Karpas-422 (cell line): ENCODE measurements at regions not wholly inside any gene's neighbourhood (a gene's known extent, or its start where the extent isn't known, plus 50 kb on each side); places are given as distances from the start of the nearest gene placed in this dataset.

Experiments used
- DNase-seq: peaks from one replicate; pipeline ENCODE4 v3.0.0-alpha.2; 2015
- H2AFZ ChIP-seq: fragments of 200-600 bp; sonication (generic); 2 replicates; pipeline ENCODE4 v1.6.1; 2014; ENCODE audit warnings: antibody characterized with exemption, low read length, mixed read lengths
- H3K27ac ChIP-seq: fragments of 200-600 bp; sonication (generic); 2 replicates; pipeline ENCODE4 v1.5.1; 2014; ENCODE audit warnings: mild to moderate bottlenecking, low read length, moderate library complexity
- H3K27me3 ChIP-seq: fragments of 200-600 bp; sonication (generic); 2 replicates; pipeline ENCODE4 v1.6.1; 2014; ENCODE audit warnings: low read length, mixed read lengths
- H3K36me3 ChIP-seq: fragments of 200-600 bp; sonication (generic); 2 replicates; pipeline ENCODE4 v1.6.1; 2014; ENCODE audit warnings: low read length, mixed read lengths; ENCODE audit not compliant: insufficient read depth
- H3K4me1 ChIP-seq: fragments of 200-600 bp; sonication (generic); 2 replicates; pipeline ENCODE4 v1.6.1; 2014; ENCODE audit warnings: mild to moderate bottlenecking, low read length, mixed read lengths
- H3K4me2 ChIP-seq: fragments of 200-600 bp; sonication (generic); 2 replicates; pipeline ENCODE4 v1.6.1; 2014; ENCODE audit warnings: low read length, low read depth, mild to moderate bottlenecking; ENCODE audit not compliant: poor library complexity, severe bottlenecking
- H3K4me3 ChIP-seq: fragments of 200-600 bp; sonication (generic); 2 replicates; pipeline ENCODE4 v1.5.1; 2014; ENCODE audit warnings: mild to moderate bottlenecking, antibody characterized with exemption, low read length, mixed read lengths
- H3K79me2 ChIP-seq: fragments of 200-600 bp; sonication (generic); 2 replicates; pipeline ENCODE4 v1.6.1; 2014; ENCODE audit warnings: mild to moderate bottlenecking, low read length, mixed read lengths
- H3K9ac ChIP-seq: fragments of 200-600 bp; sonication (generic); 2 replicates; pipeline ENCODE4 v1.6.0; 2014; ENCODE audit warnings: low read length
- H3K9me2 ChIP-seq: fragments of 200-600 bp; sonication (generic), shearing (Covaris generic); replicated peaks from 2 replicates; pipeline ENCODE4 v1.6.0; 2014; ENCODE audit warnings: mild to moderate bottlenecking, low read length, moderate library complexity; ENCODE audit not compliant: insufficient read depth
- H3K9me3 ChIP-seq: fragments of 300-700, 200-600 bp; sonication (generic); 2 replicates; pipeline ENCODE4 v1.6.1; 2014; ENCODE audit warnings: low read length, mixed read lengths
- H4K20me1 ChIP-seq: fragments of 200-600 bp; sonication (generic); 2 replicates; pipeline ENCODE4 v1.6.1; 2014; ENCODE audit warnings: mild to moderate bottlenecking, antibody characterized with exemption, low read length, low read depth; ENCODE audit not compliant: insufficient read depth

GRCh38 chr1:36735436-36735835 is 252.7 kb upstream of the CSF3R start:
- DNase-seq: no peak
- no peaks in the 10 kb centered on the region for H3K9me2 ChIP-seq
- H3K9me3 ChIP-seq: no peaks in the 10 kb centered on the region
- no peak overlapping the region for H3K9ac ChIP-seq
- no peak overlapping the region for H3K4me2 ChIP-seq
- H2AFZ ChIP-seq: no peak overlapping the region
- no peak overlapping the region for H3K27ac ChIP-seq
- no peaks in the 10 kb centered on the region for H4K20me1 ChIP-seq
- no peak overlapping the region for H3K4me3 ChIP-seq
- no peaks in the 10 kb centered on the region for H3K36me3 ChIP-seq
- H3K27me3 ChIP-seq: no peaks in the 10 kb centered on the region
- H3K4me1 ChIP-seq: peaks cover 49% of the 10 kb centered on the region
- no peaks in the 10 kb centered on the region for H3K79me2 ChIP-seq

GRCh38 chr1:36734356-36734755 is 251.6 kb upstream of the CSF3R start:
- Histone ChIP-seq H3K4me2 (no peak overlapping the region), H3K36me3 (no peaks in the 10 kb centered on the region), H3K9ac (no peak overlapping the region), H3K4me1 (peaks cover 49% of the 10 kb centered on the region), H3K4me3 (no peak overlapping the region), H2AFZ (no peak overlapping the region), H3K27me3 (no peaks in the 10 kb centered on the region), H4K20me1 (no peaks in the 10 kb centered on the region), H3K9me3 (no peaks in the 10 kb centered on the region), H3K79me2 (no peaks in the 10 kb centered on the region), H3K27ac (no peak overlapping the region), H3K9me2 (no peaks in the 10 kb centered on the region)
- DNase-seq: no peak

GRCh38 chr1:36733748-36734147 is 251.0 kb upstream of the CSF3R start:
- Histone ChIP-seq H3K4me2 (no peak overlapping the region), H3K27me3 (no peaks in the 10 kb centered on the region), H3K79me2 (no peaks in the 10 kb centered on the region), H3K27ac (no peak overlapping the region), H3K9ac (no peak overlapping the region), H3K4me1 (peaks cover 47% of the 10 kb centered on the region), H3K4me3 (no peak overlapping the region), H3K9me3 (no peaks in the 10 kb centered on the region), H4K20me1 (no peaks in the 10 kb centered on the region), H3K36me3 (no peaks in the 10 kb centered on the region), H2AFZ (no peak overlapping the region), H3K9me2 (no peaks in the 10 kb centered on the region)
- no peak for DNase-seq

- no peaks in the 10 kb centered on the region for H3K36me3 ChIP-seq
- no peak overlapping the region for H3K4me3 ChIP-seq
- peaks cover 29% of the 10 kb centered on the region for H3K4me1 ChIP-seq
- no peaks in the 10 kb centered on the region for H3K79me2 ChIP-seq
- no peak overlapping the region for H3K27ac ChIP-seq
- H3K9me2 ChIP-seq: no peaks in the 10 kb centered on the region
- no peak overlapping the region for H3K4me2 ChIP-seq
- H3K27me3 ChIP-seq: no peaks in the 10 kb centered on the region
- DNase-seq: no peak
- H3K9me3 ChIP-seq: no peaks in the 10 kb centered on the region
- H4K20me1 ChIP-seq: no peaks in the 10 kb centered on the region
- no peak overlapping the region for H2AFZ ChIP-seq
- no peak overlapping the region for H3K9ac ChIP-seq
These were observed 249.3 kb upstream of the CSF3R start for GRCh38 chr1:36732015-36732356.

- H3K9me2 ChIP-seq: no peaks in the 10 kb centered on the region
- H3K79me2 ChIP-seq: no peaks in the 10 kb centered on the region
- peaks cover 23% of the 10 kb centered on the region for H3K4me1 ChIP-seq
- no peak overlapping the region for H3K4me3 ChIP-seq
- H3K9ac ChIP-seq: no peak overlapping the region
- no peaks in the 10 kb centered on the region for H3K36me3 ChIP-seq
- no peak overlapping the region for H3K4me2 ChIP-seq
- H3K9me3 ChIP-seq: no peaks in the 10 kb centered on the region
- no peaks in the 10 kb centered on the region for H3K27me3 ChIP-seq
- no peak overlapping the region for H3K27ac ChIP-seq
- peak; percentile 75 for DNase-seq
- no peaks in the 10 kb centered on the region for H4K20me1 ChIP-seq
- H2AFZ ChIP-seq: no peak overlapping the region
These were observed 248.7 kb upstream of the CSF3R start for GRCh38 chr1:36731226-36732014.

GRCh38 chr1:36730599-36730998 is 247.9 kb upstream of the CSF3R start:
- no peak overlapping the region for H3K4me3 ChIP-seq
- no peaks in the 10 kb centered on the region for H3K27me3 ChIP-seq
- H4K20me1 ChIP-seq: no peaks in the 10 kb centered on the region
- H3K9me2 ChIP-seq: no peaks in the 10 kb centered on the region
- no peaks in the 10 kb centered on the region for H3K36me3 ChIP-seq
- H3K79me2 ChIP-seq: no peaks in the 10 kb centered on the region
- no peak for DNase-seq
- no peaks in the 10 kb centered on the region for H3K9me3 ChIP-seq
- no peak overlapping the region for H3K27ac ChIP-seq
- H3K9ac ChIP-seq: no peak overlapping the region
- no peak overlapping the region for H3K4me2 ChIP-seq
- H2AFZ ChIP-seq: no peak overlapping the region
- H3K4me1 ChIP-seq: peaks cover 17% of the 10 kb centered on the region

GRCh38 chr1:36729716-36730510 is 247.2 kb upstream of the CSF3R start:
- Histone ChIP-seq H2AFZ (no peak overlapping the region), H3K27me3 (no peaks in the 10 kb centered on the region), H3K4me2 (no peak overlapping the region), H3K79me2 (no peaks in the 10 kb centered on the region), H3K4me3 (no peak overlapping the region), H3K27ac (no peak overlapping the region), H3K36me3 (no peaks in the 10 kb centered on the region), H3K4me1 (peaks cover 15% of the 10 kb centered on the region), H3K9me3 (no peaks in the 10 kb centered on the region), H4K20me1 (no peaks in the 10 kb centered on the region), H3K9me2 (no peaks in the 10 kb centered on the region), H3K9ac (no peak overlapping the region)
- no peak for DNase-seq

GRCh38 chr1:36729289-36729688 is 246.6 kb upstream of the CSF3R start:
- no peak for DNase-seq
- Histone ChIP-seq H3K9ac (no peak overlapping the region), H3K4me1 (peaks cover 15% of the 10 kb centered on the region), H3K27ac (no peak overlapping the region), H3K9me3 (no peaks in the 10 kb centered on the region), H3K9me2 (no peaks in the 10 kb centered on the region), H3K27me3 (no peaks in the 10 kb centered on the region), H4K20me1 (no peaks in the 10 kb centered on the region), H3K79me2 (no peaks in the 10 kb centered on the region), H3K4me3 (no peak overlapping the region), H3K36me3 (no peaks in the 10 kb centered on the region), H3K4me2 (no peak overlapping the region), H2AFZ (no peak overlapping the region)
